ENCODE measurements at regions not wholly inside any gene's neighbourhood (a gene's known extent, or its start where the extent isn't known, plus 50 kb on each side); places are given as distances from the start of the nearest gene placed in this dataset.

DNA sequence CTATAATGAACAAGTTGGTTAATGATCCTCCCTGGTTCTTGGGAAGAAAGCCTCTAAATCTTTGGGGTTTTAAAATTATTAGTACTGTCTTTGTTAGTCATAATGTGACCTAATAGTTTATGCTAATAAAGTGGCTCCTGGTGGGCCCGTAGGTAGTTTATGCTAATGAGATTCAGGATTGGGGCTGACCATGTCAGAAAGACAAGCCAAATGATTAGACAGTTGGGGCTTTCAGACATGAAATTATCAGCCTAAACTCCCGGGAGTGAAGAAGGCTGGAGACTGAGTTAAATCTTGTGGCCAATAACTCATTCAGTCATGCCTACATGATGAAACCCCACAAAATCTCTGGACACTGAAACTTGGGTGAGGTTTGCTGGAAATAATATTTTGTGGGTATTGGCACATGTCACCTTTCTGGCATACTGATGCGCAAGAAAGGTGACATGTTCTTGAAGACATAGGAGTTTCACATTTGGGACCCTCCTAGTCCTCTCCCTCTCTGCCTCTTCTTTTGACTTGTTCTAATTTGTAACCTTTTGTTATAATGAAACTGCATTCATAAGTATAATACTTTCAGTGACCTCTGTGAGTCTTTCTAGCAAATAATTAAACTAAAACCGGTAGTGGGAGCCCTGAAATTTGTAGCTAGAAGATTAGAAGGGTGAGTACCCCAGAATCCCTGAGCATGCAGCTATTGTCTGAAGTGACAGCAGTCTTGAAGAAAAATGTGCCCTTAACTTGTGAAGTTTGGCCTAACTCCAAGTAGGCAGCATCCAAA lies 196.8 kb upstream of the FSTL5 start:
- no peak for TF ChIP-seq CTCF (IDR thresholded peaks at IDR 0.05)
- no peak for TF ChIP-seq POLR2A (IDR thresholded peaks at IDR 0.05)
